Esophagus squamous epithelium (tissue), 4 donors: ENCODE measurements at regions not wholly inside any gene's neighbourhood (a gene's known extent, or its start where the extent isn't known, plus 50 kb on each side); places are given as distances from the start of the nearest gene placed in this dataset.

Source experiments
- CTCF ChIP-seq, 6 experiments: fragments of 450-650 bp in 4 of 6; fragments of 200-600 bp in 2 of 6; sonication (generic) in 2 of 6; IDR thresholded peaks; one replicate each; pipeline ENCODE4 v1.5.1; 2016 to 2019; ENCODE audit warnings: antibody characterized with exemption in 6 of 6, mild to moderate bottlenecking in 4 of 6, moderate library complexity in 4 of 6
- POLR2A ChIP-seq, 4 donors: fragments of 450-650 bp; IDR thresholded peaks; one replicate each; pipeline ENCODE4 v1.6.1; 2017; ENCODE audit warnings: antibody characterized with exemption in 4 of 4, mild to moderate bottlenecking in 4 of 4, moderate library complexity in 3 of 4

GRCh38 chr20:24064092-24064491 is 75.5 kb upstream of the GGTLC1 start:
- no peak for TF ChIP-seq CTCF (IDR thresholded peaks at IDR 0.05)
- no peak for TF ChIP-seq POLR2A (IDR thresholded peaks at IDR 0.05)
